WTC11 (cell line): ENCODE measurements at regions not wholly inside any gene's neighbourhood (a gene's known extent, or its start where the extent isn't known, plus 50 kb on each side); places are given as distances from the start of the nearest gene placed in this dataset.

ENCODE experiments used
- ATAC-seq: fragments of 200-7000 bp; cut with Tn5 transposase; 2 replicates; pipeline ENCODE4 v1.10.0; 2021; ENCODE audit warnings: mild to moderate bottlenecking, moderate library complexity
- CTCF ChIA-PET: fragments of 300-600 bp; sonication (Branson Sonifier 250); formaldehyde crosslinking; loops from one replicate; lab custom pipeline; 2021; ENCODE audit warnings: antibody characterized with exemption; lab: Charles Lee
- POLR2A ChIA-PET: fragments of 350-600 bp; sonication (Branson Sonifier 250); formaldehyde crosslinking; loops from one replicate; lab custom pipeline; 2021; ENCODE audit warnings: antibody characterized with exemption; lab: Charles Lee
- DNase-seq: peaks from one replicate; pipeline ENCODE4 v3.0.0; 2021; ENCODE audit warnings: low spot score
- H3K27ac Mint-ChIP-seq: 2 replicates; pipeline ENCODE4 v1.8.0; 2021; ENCODE audit warnings: mixed read lengths
- H3K27me3 Mint-ChIP-seq: 2 replicates; pipeline ENCODE4 v1.8.0; 2021; ENCODE audit warnings: low read depth, mild to moderate bottlenecking, moderate library complexity, mixed read lengths
- H3K36me3 Mint-ChIP-seq: 2 replicates; pipeline ENCODE4 v1.8.0; 2021; ENCODE audit warnings: mixed read lengths
- H3K4me1 Mint-ChIP-seq: 2 replicates; pipeline ENCODE4 v1.8.0; 2022; ENCODE audit warnings: mixed read lengths
- H3K4me3 Mint-ChIP-seq: 2 replicates; pipeline ENCODE4 v1.8.0; 2021; ENCODE audit warnings: mild to moderate bottlenecking, moderate library complexity, mixed read lengths
- H3K9me3 Mint-ChIP-seq: 2 replicates; pipeline ENCODE4 v1.8.0; 2021; ENCODE audit warnings: mixed read lengths
- AFF4 ChIP-seq: sonication (generic); formaldehyde crosslinking; IDR thresholded peaks from 2 replicates; pipeline ENCODE4 v1.8.1; 2023; ENCODE audit warnings: mild to moderate bottlenecking, missing genetic modification reagents, borderline replicate concordance
- AR ChIP-seq: fragments of 250-450 bp; sonication (Bioruptor Pico); IDR thresholded peaks from 2 replicates; pipeline ENCODE4 v1.9.0; 2021; ENCODE audit warnings: mild to moderate bottlenecking
- ATF1 ChIP-seq: sonication (generic); formaldehyde crosslinking; IDR thresholded peaks from 2 replicates; pipeline ENCODE4 v1.8.1; 2023; ENCODE audit warnings: mild to moderate bottlenecking, moderate library complexity, missing genetic modification reagents
- ATF2 ChIP-seq: sonication (generic); formaldehyde crosslinking; IDR thresholded peaks from 2 replicates; pipeline ENCODE4 v1.8.1; 2022; ENCODE audit warnings: low read depth, missing genetic modification reagents, borderline replicate concordance
- CBFB ChIP-seq: sonication (generic); formaldehyde crosslinking; IDR thresholded peaks from 2 replicates; pipeline ENCODE4 v1.8.1; 2022; ENCODE audit warnings: mild to moderate bottlenecking, low read depth, missing genetic modification reagents
- EMX1 ChIP-seq: fragments of 250-450 bp; sonication (Bioruptor Pico); IDR thresholded peaks from 2 replicates; pipeline ENCODE4 v1.8.0; 2021; ENCODE audit warnings: mild to moderate bottlenecking
- FOXP1 ChIP-seq: sonication (generic); formaldehyde crosslinking; IDR thresholded peaks from 2 replicates; pipeline ENCODE4 v1.8.0; 2022; ENCODE audit warnings: missing genetic modification reagents, mild to moderate bottlenecking, moderate library complexity, borderline replicate concordance
- KAT7 ChIP-seq: sonication (generic); formaldehyde crosslinking; IDR thresholded peaks from 2 replicates; pipeline ENCODE4 v1.8.1; 2023; ENCODE audit warnings: missing genetic modification reagents, mild to moderate bottlenecking, borderline replicate concordance
- MLX ChIP-seq: sonication (generic); formaldehyde crosslinking; IDR thresholded peaks from 2 replicates; pipeline ENCODE4 v1.8.1; 2023; ENCODE audit warnings: mild to moderate bottlenecking, missing genetic modification reagents, moderate library complexity
- MYBL2 ChIP-seq: sonication (generic); formaldehyde crosslinking; IDR thresholded peaks from 2 replicates; pipeline ENCODE4 v1.8.1; 2023; ENCODE audit warnings: mild to moderate bottlenecking, moderate library complexity, missing genetic modification reagents
- NR2C2 ChIP-seq: sonication (generic); formaldehyde crosslinking; IDR thresholded peaks from 2 replicates; pipeline ENCODE4 v1.8.0; 2022; ENCODE audit warnings: mild to moderate bottlenecking, missing genetic modification reagents
- OVOL2 ChIP-seq: fragments of 250-450 bp; sonication (Bioruptor Pico); IDR thresholded peaks from 2 replicates; pipeline ENCODE4 v1.9.0; 2021; ENCODE audit warnings: mild to moderate bottlenecking, borderline replicate concordance
- STAT6 ChIP-seq: sonication (generic); formaldehyde crosslinking; conservative IDR thresholded peaks from 2 replicates; pipeline ENCODE4 v1.8.1; 2023; ENCODE audit warnings: mild to moderate bottlenecking, low read depth, missing genetic modification reagents, moderate library complexity
- USF1 ChIP-seq: sonication (generic); formaldehyde crosslinking; IDR thresholded peaks from 2 replicates; pipeline ENCODE4 v1.8.0; 2022; ENCODE audit warnings: mild to moderate bottlenecking, missing genetic modification reagents
- ZNF219 ChIP-seq: sonication (generic); formaldehyde crosslinking; IDR thresholded peaks from 2 replicates; pipeline ENCODE4 v1.8.0; 2023; ENCODE audit warnings: missing genetic modification reagents, mild to moderate bottlenecking, borderline replicate concordance
- ZNF396 ChIP-seq: fragments of 250-450 bp; sonication (Bioruptor Pico); IDR thresholded peaks from 2 replicates; pipeline ENCODE4 v1.8.0; 2021; ENCODE audit warnings: mild to moderate bottlenecking, moderate library complexity, borderline replicate concordance
- ZNF416 ChIP-seq: fragments of 250-450 bp; sonication (Bioruptor Pico); IDR thresholded peaks from 2 replicates; pipeline ENCODE4 v1.9.0; 2021; ENCODE audit warnings: mild to moderate bottlenecking, inconsistent platforms
- ZNF423 ChIP-seq: fragments of 250-450 bp; sonication (Bioruptor Pico); IDR thresholded peaks from 2 replicates; pipeline ENCODE4 v2.1.2; 2022; ENCODE audit warnings: mild to moderate bottlenecking, moderate library complexity
- ZNF512 ChIP-seq: sonication (generic); formaldehyde crosslinking; IDR thresholded peaks from 2 replicates; pipeline ENCODE4 v1.8.1; 2022; ENCODE audit warnings: missing genetic modification reagents, borderline replicate concordance

GRCh38 chr6:159572439-159573110 is 120.5 kb downstream of the SOD2 start (continued):
- TF ChIP-seq AFF4 (CRISPR knock-in tag) (no peak), AR (CRISPR knock-in tag) (no peak), FOXP1 (CRISPR knock-in tag) (no peak), CBFB (no peak), NR2C2 (CRISPR knock-in tag) (no peak), ZNF423 (no peak), MLX (CRISPR knock-in tag) (no peak), ATF1 (CRISPR knock-in tag) (no peak), KAT7 (no peak), ZNF219 (no peak), EMX1 (CRISPR knock-in tag) (no peak)

GRCh38 chr6:159565181-159565710 is 127.8 kb downstream of the SOD2 start:
- H3K4me3 Mint-ChIP-seq: no peak overlapping the region
- no peak for DNase-seq
- peaks cover 14% of the 10 kb centered on the region for H3K36me3 Mint-ChIP-seq
- peaks cover 4% of the 10 kb centered on the region for H3K27me3 Mint-ChIP-seq
- H3K9me3 Mint-ChIP-seq: peaks cover 26% of the 10 kb centered on the region
- no peak for ATAC-seq
- CTCF ChIA-PET: interaction anchor here (0.7 to 3.0 kb wide), 3 partner anchors 25 to 68 kb away, joined by 3 to 12 read pairs (median 11); no protein-coding TSS in a partner anchor
- H3K27ac Mint-ChIP-seq: no peak overlapping the region
- H3K4me1 Mint-ChIP-seq: no peaks in the 10 kb centered on the region
- POLR2A ChIA-PET: no interaction called here
- TF ChIP-seq MYBL2 (no peak), ZNF416 (no peak), ATF2 (CRISPR knock-in tag) (no peak), ZNF512 (CRISPR knock-in tag) (no peak), ZNF396 (CRISPR knock-in tag) (no peak), STAT6 (CRISPR knock-in tag) (no peak), MLX (CRISPR knock-in tag) (no peak), USF1 (no peak), ZNF423 (no peak), OVOL2 (no peak)
